ENCODE measurements at regions not wholly inside any gene's neighbourhood (a gene's known extent, or its start where the extent isn't known, plus 50 kb on each side); places are given as distances from the start of the nearest gene placed in this dataset.

GRCh38 chrX:22360129-22360528 lies 87.4 kb downstream of the CBLL2 start:
- TF ChIP-seq, protein P1, sequence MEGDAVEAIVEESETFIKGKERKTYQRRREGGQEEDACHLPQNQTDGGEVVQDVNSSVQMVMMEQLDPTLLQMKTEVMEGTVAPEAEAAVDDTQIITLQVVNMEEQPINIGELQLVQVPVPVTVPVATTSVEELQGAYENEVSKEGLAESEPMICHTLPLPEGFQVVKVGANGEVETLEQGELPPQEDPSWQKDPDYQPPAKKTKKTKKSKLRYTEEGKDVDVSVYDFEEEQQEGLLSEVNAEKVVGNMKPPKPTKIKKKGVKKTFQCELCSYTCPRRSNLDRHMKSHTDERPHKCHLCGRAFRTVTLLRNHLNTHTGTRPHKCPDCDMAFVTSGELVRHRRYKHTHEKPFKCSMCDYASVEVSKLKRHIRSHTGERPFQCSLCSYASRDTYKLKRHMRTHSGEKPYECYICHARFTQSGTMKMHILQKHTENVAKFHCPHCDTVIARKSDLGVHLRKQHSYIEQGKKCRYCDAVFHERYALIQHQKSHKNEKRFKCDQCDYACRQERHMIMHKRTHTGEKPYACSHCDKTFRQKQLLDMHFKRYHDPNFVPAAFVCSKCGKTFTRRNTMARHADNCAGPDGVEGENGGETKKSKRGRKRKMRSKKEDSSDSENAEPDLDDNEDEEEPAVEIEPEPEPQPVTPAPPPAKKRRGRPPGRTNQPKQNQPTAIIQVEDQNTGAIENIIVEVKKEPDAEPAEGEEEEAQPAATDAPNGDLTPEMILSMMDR (IDR thresholded peaks at IDR 0.05): no peak
- TF ChIP-seq CBX2 (IDR thresholded peaks at IDR 0.05; ENCODE audit: borderline replicate concordance, low read depth) (no peak), ZC3H11A (IDR thresholded peaks at IDR 0.05) (no peak), ELK1 (IDR thresholded peaks at IDR 0.05; ENCODE audit: low read depth, low read length) (no peak)
